C4-2B (cell line): ENCODE measurements at regions not wholly inside any gene's neighbourhood (a gene's known extent, or its start where the extent isn't known, plus 50 kb on each side); places are given as distances from the start of the nearest gene placed in this dataset.

Experiments used
- ZFX ChIP-seq: fragments of 450-650 bp; IDR thresholded peaks from 2 replicates; pipeline ENCODE4 v1.6.1; 2017
- TF ChIP-seq, protein P1 (sequence below): fragments of 450-650 bp; conservative IDR thresholded peaks from 2 replicates; pipeline ENCODE4 v1.5.1; 2017; ENCODE audit warnings: mild to moderate bottlenecking

DNA sequence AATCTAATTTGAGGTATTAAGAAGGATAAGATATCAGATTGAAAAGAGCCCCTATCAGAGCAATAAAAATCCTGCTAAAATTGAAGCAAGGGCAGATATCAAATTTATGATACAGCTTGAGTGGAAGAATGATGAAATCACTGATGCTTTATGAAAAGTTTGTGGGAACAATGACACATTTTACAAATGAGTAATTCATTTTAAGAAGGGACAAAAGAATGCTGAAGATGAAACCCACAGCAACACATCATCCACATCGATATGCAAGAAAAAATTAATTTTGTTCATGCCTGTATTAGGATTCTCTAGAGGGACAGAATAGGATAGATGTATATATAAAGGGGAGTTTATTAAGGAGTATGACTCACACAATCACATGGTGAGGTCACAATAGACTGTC is 355.6 kb upstream of the GYPC start:
- TF ChIP-seq, protein P1, sequence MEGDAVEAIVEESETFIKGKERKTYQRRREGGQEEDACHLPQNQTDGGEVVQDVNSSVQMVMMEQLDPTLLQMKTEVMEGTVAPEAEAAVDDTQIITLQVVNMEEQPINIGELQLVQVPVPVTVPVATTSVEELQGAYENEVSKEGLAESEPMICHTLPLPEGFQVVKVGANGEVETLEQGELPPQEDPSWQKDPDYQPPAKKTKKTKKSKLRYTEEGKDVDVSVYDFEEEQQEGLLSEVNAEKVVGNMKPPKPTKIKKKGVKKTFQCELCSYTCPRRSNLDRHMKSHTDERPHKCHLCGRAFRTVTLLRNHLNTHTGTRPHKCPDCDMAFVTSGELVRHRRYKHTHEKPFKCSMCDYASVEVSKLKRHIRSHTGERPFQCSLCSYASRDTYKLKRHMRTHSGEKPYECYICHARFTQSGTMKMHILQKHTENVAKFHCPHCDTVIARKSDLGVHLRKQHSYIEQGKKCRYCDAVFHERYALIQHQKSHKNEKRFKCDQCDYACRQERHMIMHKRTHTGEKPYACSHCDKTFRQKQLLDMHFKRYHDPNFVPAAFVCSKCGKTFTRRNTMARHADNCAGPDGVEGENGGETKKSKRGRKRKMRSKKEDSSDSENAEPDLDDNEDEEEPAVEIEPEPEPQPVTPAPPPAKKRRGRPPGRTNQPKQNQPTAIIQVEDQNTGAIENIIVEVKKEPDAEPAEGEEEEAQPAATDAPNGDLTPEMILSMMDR: no peak
- TF ChIP-seq ZFX: no peak
